GM12878 (cell line): ENCODE measurements at regions not wholly inside any gene's neighbourhood (a gene's known extent, or its start where the extent isn't known, plus 50 kb on each side); places are given as distances from the start of the nearest gene placed in this dataset.

ENCODE experiments used
- ATAC-seq: fragments of 200-7000 bp; cut with Tn5 transposase; 3 replicates; pipeline ENCODE4 v1.9.1; 2020; ENCODE audit warnings: mild to moderate bottlenecking, moderate library complexity
- BruUV-seq: library from RNA; stranded (reverse); fragments of 400-500 nt; replicated peaks from 2 replicates; lab custom pipeline; 2021; lab: Mats Ljungman, UMichigan
- CTCF ChIA-PET: fragments of 300-600 bp; sonication (Branson Sonifier 250); formaldehyde crosslinking; extraction: SDS; loops from one replicate; lab custom pipeline; 2021; ENCODE audit warnings: inconsistent platforms; lab: Yijun Ruan, JAX
- POLR2A ChIA-PET: fragments of 350-600 bp; formaldehyde crosslinking; extraction: SDS; loops from one replicate; lab custom pipeline; 2021; ENCODE audit warnings: inconsistent platforms; lab: Charles Lee
- RAD21 ChIA-PET: fragments of 300-600 bp; sonication (Branson Sonifier 250); formaldehyde crosslinking; loops from one replicate; lab custom pipeline; 2023; ENCODE audit warnings: antibody characterized with exemption; ENCODE audit not compliant: unreplicated experiment; lab: Charles Lee
- SMC1A ChIA-PET: fragments of 300-600 bp; sonication (Branson Sonifier 250); formaldehyde crosslinking; loops from one replicate; lab custom pipeline; 2023; ENCODE audit not compliant: unreplicated experiment, uncharacterized antibody; lab: Charles Lee
- DNase-seq: peaks from one replicate; pipeline ENCODE4 v3.0.0-alpha.2; 2011; ENCODE audit warnings: low read depth, low spot score
- FAIRE-seq: peaks from 3 replicates; lab custom pipeline; 2011; peaks lifted over from hg19 to GRCh38; lab: Jason Lieb, UNC
- H2AFZ ChIP-seq: 2 replicates; pipeline ENCODE4 v1.6.0; 2011; ENCODE audit warnings: low read depth, low read length, control low read depth; ENCODE audit not compliant: control insufficient read depth
- H3K27ac ChIP-seq: 2 replicates; pipeline ENCODE4 v1.5.1; 2011; ENCODE audit warnings: control low read depth; ENCODE audit not compliant: control insufficient read depth, insufficient read depth
- H3K27me3 ChIP-seq, 2 experiments: replicated peaks in 1 of 2; 2 replicates each; pipeline versions ENCODE4 v1.6.0 to v1.6.1; 2011; ENCODE audit warnings: low read length in 1 of 2; ENCODE audit not compliant: control insufficient read depth in 2 of 2, insufficient read depth in 2 of 2
- H3K36me3 ChIP-seq, 2 experiments: 2 replicates each; pipeline ENCODE4 v1.5.1; 2011; ENCODE audit warnings: low read length in 1 of 2; ENCODE audit not compliant: control insufficient read depth in 2 of 2, insufficient read depth in 2 of 2
- H3K4me1 ChIP-seq: 2 replicates; pipeline ENCODE4 v1.6.1; 2011; ENCODE audit warnings: mild to moderate bottlenecking, low read length, moderate library complexity, mixed read lengths; ENCODE audit not compliant: control insufficient read depth, insufficient read depth
- H3K4me2 ChIP-seq: 2 replicates; pipeline ENCODE4 v1.6.0; 2011; ENCODE audit warnings: control low read depth; ENCODE audit not compliant: control insufficient read depth, insufficient read depth
- H3K4me3 ChIP-seq: fragments of 200-600 bp; sonication (generic); 2 replicates; pipeline ENCODE4 v1.5.1; 2016
- H3K79me2 ChIP-seq: 2 replicates; pipeline ENCODE4 v1.6.0; 2011; ENCODE audit warnings: low read length; ENCODE audit not compliant: control insufficient read depth, insufficient read depth
- H3K9ac ChIP-seq: 2 replicates; pipeline ENCODE4 v1.8.0; 2011; ENCODE audit warnings: low read length, control low read depth, mixed read lengths; ENCODE audit not compliant: control insufficient read depth, insufficient read depth
- H3K9me3 ChIP-seq: replicated peaks from 3 replicates; pipeline ENCODE4 v1.5.1; 2011; ENCODE audit warnings: mild to moderate bottlenecking, low read length; ENCODE audit not compliant: control insufficient read depth, insufficient read depth
- H4K20me1 ChIP-seq: 2 replicates; pipeline ENCODE4 v1.6.0; 2011; ENCODE audit not compliant: control insufficient read depth, insufficient read depth
- CHD2 ChIP-seq: IDR thresholded peaks from 2 replicates; pipeline ENCODE4 v1.6.1; 2011; ENCODE audit warnings: low read depth, low read length, improper control_type of control experiment, borderline replicate concordance
- E2F8 ChIP-seq: fragments of 450-650 bp; IDR thresholded peaks from 2 replicates; pipeline ENCODE4 v1.6.1; 2018; ENCODE audit warnings: mild to moderate bottlenecking, low read depth, moderate library complexity; ENCODE audit not compliant: partially characterized antibody
- E4F1 ChIP-seq: fragments of 450-650 bp; IDR thresholded peaks from 2 replicates; pipeline ENCODE4 v1.6.1; 2018; ENCODE audit warnings: borderline replicate concordance, mild to moderate bottlenecking; ENCODE audit not compliant: partially characterized antibody
- FOS ChIP-seq: IDR thresholded peaks from 3 replicates; pipeline ENCODE4 v1.6.1; 2011; ENCODE audit warnings: borderline replicate concordance; ENCODE audit not compliant: insufficient read length; ENCODE audit errors: extremely low read depth
- GATAD2B ChIP-seq: fragments of 450-650 bp; conservative IDR thresholded peaks from 2 replicates; pipeline ENCODE4 v1.6.1; 2017; ENCODE audit warnings: low read depth, mild to moderate bottlenecking, moderate library complexity
- IKZF1 ChIP-seq: fragments of 450-650 bp; conservative IDR thresholded peaks from 2 replicates; pipeline ENCODE4 v1.6.1; 2017; ENCODE audit warnings: antibody characterized with exemption, mild to moderate bottlenecking
- MEF2A ChIP-seq: IDR thresholded peaks from 2 replicates; pipeline ENCODE4 v1.6.1; 2011; ENCODE audit warnings: low read depth, mild to moderate bottlenecking, low read length, moderate library complexity; ENCODE audit not compliant: insufficient read depth
- MTA2 ChIP-seq: fragments of 450-650 bp; IDR thresholded peaks from 2 replicates; pipeline ENCODE4 v1.6.1; 2016; ENCODE audit warnings: low read depth, mild to moderate bottlenecking, moderate library complexity
- MTA3 ChIP-seq: IDR thresholded peaks from 2 replicates; pipeline ENCODE4 v1.6.1; 2012; ENCODE audit warnings: low read length, inconsistent platforms, borderline replicate concordance
- PAX5 ChIP-seq: IDR thresholded peaks from 2 replicates; pipeline ENCODE4 v1.6.1; 2011; ENCODE audit warnings: low read depth, low read length, borderline replicate concordance
- PKNOX1 ChIP-seq: fragments of 450-650 bp; IDR thresholded peaks from 2 replicates; pipeline ENCODE4 v1.6.1; 2016; ENCODE audit warnings: mild to moderate bottlenecking
- STAT3 ChIP-seq: IDR thresholded peaks from 2 replicates; pipeline ENCODE4 v1.6.1; 2011; ENCODE audit warnings: low read depth, low read length, improper control_type of control experiment
- ZBED1 ChIP-seq: IDR thresholded peaks from 2 replicates; pipeline ENCODE4 v1.6.1; 2016; ENCODE audit warnings: borderline replicate concordance
- ZZZ3 ChIP-seq: IDR thresholded peaks from 2 replicates; pipeline ENCODE4 v1.6.1; 2011; ENCODE audit warnings: low read depth; ENCODE audit not compliant: control insufficient read depth, insufficient read length
- in situ Hi-C: fragments of 300-500 bp; cut with MboI; formaldehyde crosslinking; loops from 9 replicates; pipeline ENCODE4 v1.14.3; 2018; ENCODE audit warnings: mixed read lengths
- intact Hi-C: fragments of 100-400 bp; cut with micrococcal nuclease; formaldehyde crosslinking; loops from one replicate; pipeline ENCODE4 v1.14.2; 2022; ENCODE audit not compliant: unreplicated experiment

- no peaks in the 10 kb centered on the region for H3K9me3 ChIP-seq
- no peak overlapping the region for H3K9ac ChIP-seq
- H3K79me2 ChIP-seq: no peaks in the 10 kb centered on the region
- no peaks in the 10 kb centered on the region for H3K27me3 ChIP-seq
- BruUV-seq: no TSS peak
- SMC1A ChIA-PET: no interaction called here
- FAIRE-seq (no peak), ATAC-seq (no peak), DNase-seq (no peak)
- no peak overlapping the region for H3K4me2 ChIP-seq
- H3K4me1 ChIP-seq: no peaks in the 10 kb centered on the region
- H3K4me3 ChIP-seq: no peak overlapping the region
- no peaks in the 10 kb centered on the region for H3K36me3 ChIP-seq
- H2AFZ ChIP-seq: no peak overlapping the region
- POLR2A ChIA-PET: no interaction called here
- in situ Hi-C loops: no loop called here
- RAD21 ChIA-PET: no interaction called here
- intact Hi-C loops: no loop called here
- H3K27ac ChIP-seq: no peak overlapping the region
- H4K20me1 ChIP-seq: no peaks in the 10 kb centered on the region
- CTCF ChIA-PET: interaction anchor here (1.0 kb wide), 1 partner anchor 8 kb away, joined by 4 read pairs; no protein-coding TSS in a partner anchor
- TF ChIP-seq IKZF1: no peak
- no peak for TF ChIP-seq ZBED1
- no peak for TF ChIP-seq PAX5
- TF ChIP-seq FOS: no peak
- no peak for TF ChIP-seq PKNOX1
- TF ChIP-seq MEF2A: no peak
- no peak for TF ChIP-seq CHD2
- TF ChIP-seq ZZZ3: no peak
- no peak for TF ChIP-seq E4F1
- TF ChIP-seq E2F8: no peak
- no peak for TF ChIP-seq MTA3
- TF ChIP-seq MTA2: no peak
- no peak for TF ChIP-seq STAT3
- TF ChIP-seq GATAD2B: no peak
Measured at GRCh38 chr5:72723581-72723980, 92.9 kb upstream of the TNPO1 start.
